ENCODE measurements at regions not wholly inside any gene's neighbourhood (a gene's known extent, or its start where the extent isn't known, plus 50 kb on each side); places are given as distances from the start of the nearest gene placed in this dataset.

DNA sequence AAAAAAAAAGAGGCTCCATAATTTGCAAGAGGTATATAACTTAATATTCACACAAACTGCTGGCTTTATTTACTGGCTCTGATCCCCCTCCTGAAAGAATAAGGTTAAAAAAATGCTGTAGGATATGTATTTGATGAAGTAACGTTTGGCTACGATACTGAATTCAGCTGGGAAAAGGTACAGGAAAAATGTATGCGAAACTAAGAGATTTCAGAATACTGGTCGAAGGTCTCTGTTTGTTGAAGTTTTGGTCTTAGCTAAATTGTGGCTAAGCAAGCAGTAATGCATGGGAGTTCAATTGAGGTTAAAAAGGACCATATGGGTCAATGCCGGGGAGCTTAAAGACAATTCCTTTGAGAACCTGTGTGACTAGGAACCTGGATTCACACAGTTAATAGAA, 355.5 kb upstream of the NCAM2 start:
- Histone ChIP-seq H3K36me3 (no peaks in the 10 kb centered on the region), H3K9me3 (no peaks in the 10 kb centered on the region), H3K27me3 (no peaks in the 10 kb centered on the region), H3K27ac (no peak overlapping the region), H3K4me1 (peaks cover 0 to 5% (median 0%) of the 10 kb centered on the region in 4 donors), H3K4me3 (no peak overlapping the region)
- no peak for DNase-seq
- TF ChIP-seq EP300 (IDR thresholded peaks at IDR 0.05; ENCODE audit: low read depth) (no peak), POLR2A (IDR thresholded peaks at IDR 0.05) (no peak), POLR2AphosphoS5 (IDR thresholded peaks at IDR 0.05) (no peak)
- TF ChIP-seq, protein P1, sequence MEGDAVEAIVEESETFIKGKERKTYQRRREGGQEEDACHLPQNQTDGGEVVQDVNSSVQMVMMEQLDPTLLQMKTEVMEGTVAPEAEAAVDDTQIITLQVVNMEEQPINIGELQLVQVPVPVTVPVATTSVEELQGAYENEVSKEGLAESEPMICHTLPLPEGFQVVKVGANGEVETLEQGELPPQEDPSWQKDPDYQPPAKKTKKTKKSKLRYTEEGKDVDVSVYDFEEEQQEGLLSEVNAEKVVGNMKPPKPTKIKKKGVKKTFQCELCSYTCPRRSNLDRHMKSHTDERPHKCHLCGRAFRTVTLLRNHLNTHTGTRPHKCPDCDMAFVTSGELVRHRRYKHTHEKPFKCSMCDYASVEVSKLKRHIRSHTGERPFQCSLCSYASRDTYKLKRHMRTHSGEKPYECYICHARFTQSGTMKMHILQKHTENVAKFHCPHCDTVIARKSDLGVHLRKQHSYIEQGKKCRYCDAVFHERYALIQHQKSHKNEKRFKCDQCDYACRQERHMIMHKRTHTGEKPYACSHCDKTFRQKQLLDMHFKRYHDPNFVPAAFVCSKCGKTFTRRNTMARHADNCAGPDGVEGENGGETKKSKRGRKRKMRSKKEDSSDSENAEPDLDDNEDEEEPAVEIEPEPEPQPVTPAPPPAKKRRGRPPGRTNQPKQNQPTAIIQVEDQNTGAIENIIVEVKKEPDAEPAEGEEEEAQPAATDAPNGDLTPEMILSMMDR (IDR thresholded peaks at IDR 0.05) = no peak
- intact Hi-C loops (cut with DNase I; ENCODE audit: low total_unique reads) (no loop called here), in situ Hi-C loops (cut with MboI; ENCODE audit: low pct_ligation_motif_present in 1 of 4, low pct_unique_long_range_greater_than_20kb in 1 of 4, low sequenced_read_pairs in 3 of 4) (no loop called here)
- WGBS, 2 donors (ENCODE audit: low coverage in 1 of 2) = 78 to 80% methylated on average over 4 to 5 of the region's 5 CpGs

DNA sequence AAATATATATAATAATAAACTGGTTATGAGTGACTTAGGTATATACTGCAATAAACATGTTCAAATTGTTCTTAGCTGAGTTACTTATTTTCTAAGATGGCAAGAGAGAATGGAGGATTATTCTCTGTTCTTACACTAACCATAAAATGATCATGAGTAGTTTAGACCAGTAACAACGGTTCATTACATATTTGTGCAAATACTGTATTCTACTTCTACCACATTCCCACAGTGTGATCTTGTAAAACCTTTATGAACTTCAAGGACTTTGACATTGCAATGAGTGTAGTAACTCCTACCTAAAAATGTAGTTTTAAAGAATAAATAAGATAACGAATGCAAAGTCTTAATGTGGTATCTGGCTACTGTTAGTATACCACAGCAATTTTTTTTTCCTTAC, 353.7 kb upstream of the NCAM2 start:
- Histone ChIP-seq H3K27me3 (no peaks in the 10 kb centered on the region), H3K9me3 (no peaks in the 10 kb centered on the region), H3K4me3 (no peak overlapping the region), H3K4me1 (peaks cover 0 to 5% (median 0%) of the 10 kb centered on the region in 4 donors), H3K27ac (peak overlapping the region in 1 of 4 donors; percentile 12), H3K36me3 (no peaks in the 10 kb centered on the region)
- 38 to 51% methylated on average over 2 of the region's 2 CpGs for WGBS, 2 donors (ENCODE audit: low coverage in 1 of 2)
- in situ Hi-C loops (cut with MboI; ENCODE audit: low pct_ligation_motif_present in 1 of 4, low pct_unique_long_range_greater_than_20kb in 1 of 4, low sequenced_read_pairs in 3 of 4) = no loop called here
- no peak for TF ChIP-seq POLR2A (IDR thresholded peaks at IDR 0.05)
- TF ChIP-seq, protein P1 (IDR thresholded peaks at IDR 0.05) = no peak
- TF ChIP-seq EP300 (IDR thresholded peaks at IDR 0.05; ENCODE audit: low read depth) = no peak
- no peak for TF ChIP-seq POLR2AphosphoS5 (IDR thresholded peaks at IDR 0.05)
- intact Hi-C loops (cut with DNase I; ENCODE audit: low total_unique reads) = no loop called here
- DNase-seq = no peak

DNA sequence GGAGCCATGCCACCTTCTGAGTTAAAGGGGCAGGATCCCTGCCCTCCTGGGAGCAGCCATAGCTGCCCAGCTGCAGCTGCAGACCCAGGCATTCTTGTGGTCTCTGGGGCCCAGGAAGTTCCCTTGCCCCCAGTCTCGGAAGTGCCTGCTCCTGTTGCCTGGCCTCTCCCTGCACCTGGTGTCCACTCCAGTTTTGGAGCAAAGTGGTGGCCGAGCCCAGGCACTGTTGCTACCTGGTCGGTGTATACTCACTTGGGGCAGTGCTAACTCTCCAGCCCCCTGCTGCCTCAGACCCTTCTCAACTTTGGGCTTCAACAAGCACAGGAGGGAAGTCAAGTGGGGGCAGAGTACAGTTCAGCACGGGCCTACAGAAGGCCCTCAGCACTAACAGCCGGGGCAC, 352.9 kb upstream of the NCAM2 start:
- Histone ChIP-seq H3K36me3 (no peaks in the 10 kb centered on the region), H3K4me1 (peaks cover 0 to 5% (median 0%) of the 10 kb centered on the region in 4 donors), H3K4me3 (no peak overlapping the region), H3K27me3 (no peaks in the 10 kb centered on the region), H3K27ac (peak overlapping the region; percentile 12 to 48 (median 18)), H3K9me3 (no peaks in the 10 kb centered on the region)
- no peak for TF ChIP-seq EP300 (IDR thresholded peaks at IDR 0.05; ENCODE audit: low read depth)
- no peak for TF ChIP-seq POLR2A (IDR thresholded peaks at IDR 0.05)
- TF ChIP-seq, protein P1 (IDR thresholded peaks at IDR 0.05) = no peak
- no peak for TF ChIP-seq POLR2AphosphoS5 (IDR thresholded peaks at IDR 0.05)
- 82 to 100% methylated on average over 2 to 5 of the region's 5 CpGs for WGBS, 2 donors (ENCODE audit: low coverage in 1 of 2)
- intact Hi-C loops (cut with DNase I; ENCODE audit: low total_unique reads) (no loop called here), in situ Hi-C loops (cut with MboI; ENCODE audit: low pct_ligation_motif_present in 1 of 4, low pct_unique_long_range_greater_than_20kb in 1 of 4, low sequenced_read_pairs in 3 of 4) (no loop called here)
- DNase-seq = no peak

DNA sequence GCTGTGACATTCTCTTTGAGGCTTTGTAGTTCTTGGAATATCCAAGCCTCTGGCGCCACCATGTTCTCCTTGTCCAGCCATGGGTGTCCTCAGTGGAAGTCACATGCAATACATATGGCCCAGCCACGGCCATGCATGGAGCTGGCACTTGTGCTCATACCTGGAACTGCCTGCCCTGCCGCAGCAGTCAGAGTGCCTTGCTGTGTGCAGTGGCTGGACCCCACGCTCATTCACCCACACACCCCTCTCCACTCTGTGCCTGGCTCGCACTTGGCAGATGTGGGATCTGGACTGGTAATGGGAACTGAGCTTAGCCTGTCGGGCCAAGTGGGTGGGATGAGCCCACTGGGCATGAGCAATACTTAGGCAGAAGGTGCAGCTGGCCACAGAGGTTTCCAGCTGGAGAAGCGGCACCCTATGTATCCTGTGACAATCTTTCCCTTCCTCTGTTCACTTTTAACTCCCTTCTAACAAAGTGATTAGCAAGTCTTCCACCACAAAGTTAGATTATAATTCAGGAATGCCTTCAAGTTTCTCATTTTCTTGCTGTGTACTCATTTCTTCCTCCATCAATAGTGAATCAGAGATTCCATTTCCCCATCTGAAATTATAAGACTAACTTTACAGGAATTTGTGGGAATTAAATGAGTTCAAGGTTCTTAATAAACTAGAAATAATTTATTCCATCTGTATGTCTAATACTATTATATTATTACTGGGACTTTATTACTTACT, 351.6 kb upstream of the NCAM2 start:
- no peak overlapping the region for H3K4me3 ChIP-seq
- H3K36me3 ChIP-seq = no peaks in the 10 kb centered on the region
- peaks cover 0 to 5% (median 0%) of the 10 kb centered on the region in 4 donors for H3K4me1 ChIP-seq
- 90 to 100% methylated on average over 1 to 7 of the region's 7 CpGs for WGBS, 2 donors (ENCODE audit: low coverage in 1 of 2)
- in situ Hi-C loops (cut with MboI; ENCODE audit: low pct_ligation_motif_present in 1 of 4, low pct_unique_long_range_greater_than_20kb in 1 of 4, low sequenced_read_pairs in 3 of 4) = no loop called here
- H3K27ac ChIP-seq = no peak overlapping the region
- no peaks in the 10 kb centered on the region for H3K9me3 ChIP-seq
- intact Hi-C loops (cut with DNase I; ENCODE audit: low total_unique reads) = no loop called here
- no peak for DNase-seq
- no peaks in the 10 kb centered on the region for H3K27me3 ChIP-seq
- no peak for TF ChIP-seq POLR2A (IDR thresholded peaks at IDR 0.05)
- no peak for TF ChIP-seq EP300 (IDR thresholded peaks at IDR 0.05; ENCODE audit: low read depth)
- TF ChIP-seq POLR2AphosphoS5 (IDR thresholded peaks at IDR 0.05) = no peak
- TF ChIP-seq, protein P1 (IDR thresholded peaks at IDR 0.05) = no peak
